GM23338 (cell line): ENCODE measurements at regions not wholly inside any gene's neighbourhood (a gene's known extent, or its start where the extent isn't known, plus 50 kb on each side); places are given as distances from the start of the nearest gene placed in this dataset.

Experiments
- ATAC-seq: fragments of 200-7000 bp; cut with Tn5 transposase; 3 replicates; pipeline ENCODE4 v1.9.1; 2020
- DNase-seq: peaks from one replicate; pipeline ENCODE4 v3.0.0-alpha.2; 2015; ENCODE audit warnings: low spot score
- H2AFZ ChIP-seq: fragments of 200-600 bp; sonication (generic); 2 replicates; pipeline ENCODE4 v1.8.0; 2016; ENCODE audit warnings: antibody characterized with exemption, mild to moderate bottlenecking, moderate library complexity
- H3F3A ChIP-seq: fragments of 200-600 bp; sonication (generic); replicated peaks from 2 replicates; pipeline ENCODE4 v1.8.0; 2017; ENCODE audit warnings: antibody characterized with exemption, mixed run types, low read depth
- H3K27ac ChIP-seq: fragments of 200-600 bp; sonication (generic); 2 replicates; pipeline ENCODE4 v1.6.1; 2016; ENCODE audit warnings: low read depth
- H3K27me3 ChIP-seq: fragments of 200-600 bp; sonication (generic); 2 replicates; pipeline ENCODE4 v1.8.0; 2016; ENCODE audit warnings: mild to moderate bottlenecking, mixed run types, moderate library complexity; ENCODE audit not compliant: insufficient read depth
- H3K36me3 ChIP-seq: fragments of 200-600 bp; sonication (generic); 2 replicates; pipeline ENCODE4 v1.8.0; 2016; ENCODE audit warnings: mild to moderate bottlenecking; ENCODE audit not compliant: insufficient read depth
- H3K4me1 ChIP-seq: fragments of 200-600 bp; sonication (generic); 2 replicates; pipeline ENCODE4 v1.8.0; 2016; ENCODE audit warnings: mild to moderate bottlenecking, moderate library complexity; ENCODE audit not compliant: insufficient read depth
- H3K4me2 ChIP-seq: fragments of 200-600 bp; sonication (generic); 2 replicates; pipeline ENCODE4 v1.7.1; 2017; ENCODE audit warnings: mixed run types
- H3K4me3 ChIP-seq: fragments of 200-600 bp; sonication (generic); 2 replicates; pipeline ENCODE4 v1.6.1; 2016; ENCODE audit warnings: mixed run types
- H3K79me2 ChIP-seq: fragments of 200-600 bp; sonication (generic); replicated peaks from 2 replicates; pipeline ENCODE4 v1.8.0; 2017; ENCODE audit warnings: mild to moderate bottlenecking; ENCODE audit not compliant: insufficient read depth
- H3K9me2 ChIP-seq: fragments of 200-600 bp; sonication (generic); 2 replicates; pipeline ENCODE4 v1.8.0; 2017; ENCODE audit not compliant: insufficient read depth
- H4K20me1 ChIP-seq: fragments of 200-600 bp; sonication (generic); replicated peaks from 2 replicates; pipeline ENCODE4 v1.8.0; 2017; ENCODE audit warnings: mild to moderate bottlenecking; ENCODE audit not compliant: insufficient read depth
- H3K27ac Mint-ChIP-seq: 2 replicates; pipeline ENCODE4 v1.8.0; 2020; ENCODE audit warnings: inconsistent platforms, mild to moderate bottlenecking, moderate library complexity, mixed read lengths
- H3K27me3 Mint-ChIP-seq: 3 replicates; pipeline ENCODE4 v1.8.0; 2022; ENCODE audit warnings: low read depth, mild to moderate bottlenecking, moderate library complexity, mixed read lengths, inconsistent platforms; ENCODE audit not compliant: insufficient read depth, poor library complexity
- H3K36me3 Mint-ChIP-seq: 3 replicates; pipeline ENCODE4 v1.8.0; 2021; ENCODE audit warnings: low read depth, mild to moderate bottlenecking, inconsistent platforms, moderate library complexity, mixed read lengths
- H3K4me1 Mint-ChIP-seq: 3 replicates; pipeline ENCODE4 v1.8.0; 2020; ENCODE audit warnings: mild to moderate bottlenecking, inconsistent platforms, mixed read lengths
- H3K4me3 Mint-ChIP-seq: 3 replicates; pipeline ENCODE4 v1.8.0; 2021; ENCODE audit warnings: moderate library complexity, mild to moderate bottlenecking, inconsistent platforms, mixed read lengths
- H3K9me3 Mint-ChIP-seq: 3 replicates; pipeline ENCODE4 v1.8.0; 2020; ENCODE audit warnings: moderate library complexity, mild to moderate bottlenecking, inconsistent platforms, mixed read lengths
- CREB1 ChIP-seq: fragments of 250-450 bp; sonication (Bioruptor Pico); IDR thresholded peaks from 2 replicates; pipeline ENCODE4 v1.5.0; 2020; ENCODE audit warnings: low read depth, mild to moderate bottlenecking, moderate library complexity
- EZH2 ChIP-seq: fragments of 200-600 bp; sonication (generic); IDR thresholded peaks from one replicate; pipeline ENCODE4 v1.8.0; 2017; ENCODE audit warnings: antibody characterized with exemption, mild to moderate bottlenecking, low read depth; ENCODE audit not compliant: unreplicated experiment
- EZH2phosphoT487 ChIP-seq: fragments of 200-600 bp; sonication (generic); IDR thresholded peaks from one replicate; pipeline ENCODE4 v1.8.1; 2018; ENCODE audit warnings: antibody characterized with exemption; ENCODE audit not compliant: unreplicated experiment
- JUNB ChIP-seq: IDR thresholded peaks from one replicate; pipeline ENCODE4 v1.6.1; 2016; ENCODE audit warnings: antibody characterized with exemption; ENCODE audit not compliant: unreplicated experiment
- POLR2AphosphoS5 ChIP-seq: IDR thresholded peaks from 2 replicates; pipeline ENCODE4 v1.6.1; 2016; ENCODE audit warnings: antibody characterized with exemption, low read depth
- STAT1 ChIP-seq: IDR thresholded peaks from one replicate; pipeline ENCODE4 v1.6.1; 2016; ENCODE audit warnings: antibody characterized with exemption; ENCODE audit not compliant: unreplicated experiment
- ZNF114 ChIP-seq: fragments of 250-450 bp; sonication (Bioruptor Pico); IDR thresholded peaks from 2 replicates; pipeline ENCODE4 v1.5.0; 2020; ENCODE audit warnings: mild to moderate bottlenecking, moderate library complexity
- TF ChIP-seq, protein P1 (sequence below): fragments of 250-450 bp; sonication (Bioruptor Pico); IDR thresholded peaks from 2 replicates; pipeline ENCODE4 v1.5.0; 2020; ENCODE audit warnings: mild to moderate bottlenecking, moderate library complexity
- TF ChIP-seq, protein P2 (sequence below), 2 experiments: fragments of 200-600 bp in 1 of 2; sonication (generic) in 1 of 2; conservative IDR thresholded peaks; 2 replicates each; pipeline versions ENCODE4 v1.5.1 to v1.6.1; 2016 to 2017; ENCODE audit warnings: antibody characterized with exemption in 2 of 2, low read depth in 2 of 2, mild to moderate bottlenecking in 2 of 2, moderate library complexity in 1 of 2
- TF ChIP-seq, protein P3 (sequence below): IDR thresholded peaks from 2 replicates; pipeline ENCODE4 v1.6.1; 2016; ENCODE audit warnings: antibody characterized with exemption

DNA sequence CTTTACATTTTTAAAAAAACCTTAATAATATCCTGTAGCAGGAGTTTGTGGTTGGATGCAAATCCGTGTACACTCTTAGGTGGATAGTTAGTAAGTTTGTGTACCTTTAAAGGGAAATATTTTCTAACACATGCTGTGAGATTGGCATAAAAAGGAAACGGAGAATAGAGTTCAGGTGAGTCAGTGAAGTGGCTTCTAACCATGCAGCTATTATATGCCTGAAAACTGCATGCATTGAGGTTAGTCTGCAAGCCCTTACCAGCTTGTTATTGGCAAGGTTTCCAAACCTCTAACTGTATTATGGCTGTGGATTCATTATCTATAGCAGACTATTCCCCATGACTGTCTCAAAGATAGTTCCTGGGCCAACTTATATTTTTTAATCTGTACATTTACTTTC, 420.6 kb upstream of the MMS22L start:
- TF ChIP-seq EZH2phosphoT487: no peak
- no peak for TF ChIP-seq POLR2AphosphoS5
- TF ChIP-seq STAT1: no peak
- Histone ChIP-seq H2AFZ (no peak overlapping the region), H3K9me2 (no peaks in the 10 kb centered on the region), H3K27me3 (no peaks in the 10 kb centered on the region), H3K4me3 (no peak overlapping the region), H3K79me2 (no peaks in the 10 kb centered on the region), H3F3A (no peaks in the 10 kb centered on the region), H3K27ac (no peak overlapping the region), H3K36me3 (no peaks in the 10 kb centered on the region), H3K4me1 (0 out of 2 replicates have a peak, but pooled peaks cover 8% of the 10 kb centered on the region), H4K20me1 (no peaks in the 10 kb centered on the region), H3K4me2 (no peak overlapping the region)
- Mint-ChIP-seq H3K4me3 (no peak overlapping the region), H3K36me3 (no peaks in the 10 kb centered on the region), H3K27ac (no peak overlapping the region), H3K9me3 (no peaks in the 10 kb centered on the region), H3K4me1 (peaks cover 5% of the 10 kb centered on the region), H3K27me3 (no peaks in the 10 kb centered on the region)
- DNase-seq: no peak
- ATAC-seq: no peak

DNA sequence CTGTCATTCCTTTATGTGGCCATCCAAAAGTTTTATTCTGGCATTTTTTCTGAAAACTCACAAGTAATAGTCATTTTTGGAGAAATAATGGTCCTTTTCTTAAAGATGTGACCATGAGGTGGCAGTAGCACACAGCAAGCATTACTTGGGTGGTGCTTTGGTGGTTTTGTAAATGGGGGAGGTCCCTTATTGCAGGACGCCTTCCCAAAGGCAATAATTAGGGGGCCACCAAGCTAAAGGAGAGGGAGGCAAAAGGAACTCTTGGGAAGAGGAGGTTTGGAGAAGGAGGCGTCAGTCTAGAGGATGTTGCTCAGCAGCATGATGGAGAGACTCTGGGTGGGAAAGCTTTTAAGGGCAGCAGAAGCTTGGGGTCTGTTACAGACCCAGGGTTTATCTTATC, 422.6 kb upstream of the MMS22L start:
- DNase-seq (peak; percentile 86), ATAC-seq (peak; percentile 82)
- no peak overlapping the region for H3K27ac Mint-ChIP-seq

More for the DNA sequence above, 422.6 kb upstream of the MMS22L start:
- Mint-ChIP-seq H3K4me1 (peaks cover 10% of the 10 kb centered on the region), H3K4me3 (no peak overlapping the region), H3K36me3 (no peaks in the 10 kb centered on the region), H3K9me3 (no peaks in the 10 kb centered on the region), H3K27me3 (no peaks in the 10 kb centered on the region)
- no peaks in the 10 kb centered on the region for H4K20me1 ChIP-seq
- no peaks in the 10 kb centered on the region for H3K27me3 ChIP-seq
- H3K4me1 ChIP-seq: peaks cover 8% of the 10 kb centered on the region; the same call in 1 of the 2 replicates
- no peak overlapping the region for H3K4me3 ChIP-seq
- no peak overlapping the region for H3K4me2 ChIP-seq
- no peaks in the 10 kb centered on the region for H3F3A ChIP-seq
- H2AFZ ChIP-seq: peak overlapping the region; percentile 6; the same call in 1 of the 2 replicates
- no peaks in the 10 kb centered on the region for H3K36me3 ChIP-seq
- no peaks in the 10 kb centered on the region for H3K9me2 ChIP-seq
- no peaks in the 10 kb centered on the region for H3K79me2 ChIP-seq
- no peak overlapping the region for H3K27ac ChIP-seq
- no peak for TF ChIP-seq JUNB
- TF ChIP-seq EZH2: no peak
- no peak for TF ChIP-seq POLR2AphosphoS5
- TF ChIP-seq ZNF114 (CRISPR knock-in tag): no peak
- TF ChIP-seq EZH2phosphoT487: no peak
- TF ChIP-seq, protein P1, sequence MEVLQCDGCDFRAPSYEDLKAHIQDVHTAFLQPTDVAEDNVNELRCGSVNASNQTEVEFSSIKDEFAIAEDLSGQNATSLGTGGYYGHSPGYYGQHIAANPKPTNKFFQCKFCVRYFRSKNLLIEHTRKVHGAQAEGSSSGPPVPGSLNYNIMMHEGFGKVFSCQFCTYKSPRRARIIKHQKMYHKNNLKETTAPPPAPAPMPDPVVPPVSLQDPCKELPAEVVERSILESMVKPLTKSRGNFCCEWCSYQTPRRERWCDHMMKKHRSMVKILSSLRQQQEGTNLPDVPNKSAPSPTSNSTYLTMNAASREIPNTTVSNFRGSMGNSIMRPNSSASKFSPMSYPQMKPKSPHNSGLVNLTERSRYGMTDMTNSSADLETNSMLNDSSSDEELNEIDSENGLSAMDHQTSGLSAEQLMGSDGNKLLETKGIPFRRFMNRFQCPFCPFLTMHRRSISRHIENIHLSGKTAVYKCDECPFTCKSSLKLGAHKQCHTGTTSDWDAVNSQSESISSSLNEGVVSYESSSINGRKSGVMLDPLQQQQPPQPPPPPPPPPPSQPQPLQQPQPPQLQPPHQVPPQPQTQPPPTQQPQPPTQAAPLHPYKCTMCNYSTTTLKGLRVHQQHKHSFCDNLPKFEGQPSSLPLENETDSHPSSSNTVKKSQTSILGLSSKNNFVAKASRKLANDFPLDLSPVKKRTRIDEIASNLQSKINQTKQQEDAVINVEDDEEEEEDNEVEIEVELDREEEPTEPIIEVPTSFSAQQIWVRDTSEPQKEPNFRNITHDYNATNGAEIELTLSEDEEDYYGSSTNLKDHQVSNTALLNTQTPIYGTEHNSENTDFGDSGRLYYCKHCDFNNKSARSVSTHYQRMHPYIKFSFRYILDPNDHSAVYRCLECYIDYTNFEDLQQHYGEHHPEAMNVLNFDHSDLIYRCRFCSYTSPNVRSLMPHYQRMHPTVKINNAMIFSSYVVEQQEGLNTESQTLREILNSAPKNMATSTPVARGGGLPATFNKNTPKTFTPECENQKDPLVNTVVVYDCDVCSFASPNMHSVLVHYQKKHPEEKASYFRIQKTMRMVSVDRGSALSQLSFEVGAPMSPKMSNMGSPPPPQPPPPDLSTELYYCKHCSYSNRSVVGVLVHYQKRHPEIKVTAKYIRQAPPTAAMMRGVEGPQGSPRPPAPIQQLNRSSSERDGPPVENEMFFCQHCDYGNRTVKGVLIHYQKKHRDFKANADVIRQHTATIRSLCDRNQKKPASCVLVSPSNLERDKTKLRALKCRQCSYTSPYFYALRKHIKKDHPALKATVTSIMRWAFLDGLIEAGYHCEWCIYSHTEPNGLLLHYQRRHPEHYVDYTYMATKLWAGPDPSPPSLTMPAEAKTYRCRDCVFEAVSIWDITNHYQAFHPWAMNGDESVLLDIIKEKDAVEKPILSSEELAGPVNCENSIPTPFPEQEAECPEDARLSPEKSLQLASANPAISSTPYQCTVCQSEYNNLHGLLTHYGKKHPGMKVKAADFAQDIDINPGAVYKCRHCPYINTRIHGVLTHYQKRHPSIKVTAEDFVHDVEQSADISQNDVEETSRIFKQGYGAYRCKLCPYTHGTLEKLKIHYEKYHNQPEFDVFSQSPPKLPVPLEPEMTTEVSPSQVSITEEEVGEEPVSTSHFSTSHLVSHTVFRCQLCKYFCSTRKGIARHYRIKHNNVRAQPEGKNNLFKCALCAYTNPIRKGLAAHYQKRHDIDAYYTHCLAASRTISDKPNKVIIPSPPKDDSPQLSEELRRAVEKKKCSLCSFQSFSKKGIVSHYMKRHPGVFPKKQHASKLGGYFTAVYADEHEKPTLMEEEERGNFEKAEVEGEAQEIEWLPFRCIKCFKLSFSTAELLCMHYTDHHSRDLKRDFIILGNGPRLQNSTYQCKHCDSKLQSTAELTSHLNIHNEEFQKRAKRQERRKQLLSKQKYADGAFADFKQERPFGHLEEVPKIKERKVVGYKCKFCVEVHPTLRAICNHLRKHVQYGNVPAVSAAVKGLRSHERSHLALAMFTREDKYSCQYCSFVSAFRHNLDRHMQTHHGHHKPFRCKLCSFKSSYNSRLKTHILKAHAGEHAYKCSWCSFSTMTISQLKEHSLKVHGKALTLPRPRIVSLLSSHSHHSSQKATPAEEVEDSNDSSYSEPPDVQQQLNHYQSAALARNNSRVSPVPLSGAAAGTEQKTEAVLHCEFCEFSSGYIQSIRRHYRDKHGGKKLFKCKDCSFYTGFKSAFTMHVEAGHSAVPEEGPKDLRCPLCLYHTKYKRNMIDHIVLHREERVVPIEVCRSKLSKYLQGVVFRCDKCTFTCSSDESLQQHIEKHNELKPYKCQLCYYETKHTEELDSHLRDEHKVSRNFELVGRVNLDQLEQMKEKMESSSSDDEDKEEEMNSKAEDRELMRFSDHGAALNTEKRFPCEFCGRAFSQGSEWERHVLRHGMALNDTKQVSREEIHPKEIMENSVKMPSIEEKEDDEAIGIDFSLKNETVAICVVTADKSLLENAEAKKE (CRISPR knock-in tag): 0 out of 2 replicates have a peak, but pooled peaks have one; percentile 42
- TF ChIP-seq, protein P2, sequence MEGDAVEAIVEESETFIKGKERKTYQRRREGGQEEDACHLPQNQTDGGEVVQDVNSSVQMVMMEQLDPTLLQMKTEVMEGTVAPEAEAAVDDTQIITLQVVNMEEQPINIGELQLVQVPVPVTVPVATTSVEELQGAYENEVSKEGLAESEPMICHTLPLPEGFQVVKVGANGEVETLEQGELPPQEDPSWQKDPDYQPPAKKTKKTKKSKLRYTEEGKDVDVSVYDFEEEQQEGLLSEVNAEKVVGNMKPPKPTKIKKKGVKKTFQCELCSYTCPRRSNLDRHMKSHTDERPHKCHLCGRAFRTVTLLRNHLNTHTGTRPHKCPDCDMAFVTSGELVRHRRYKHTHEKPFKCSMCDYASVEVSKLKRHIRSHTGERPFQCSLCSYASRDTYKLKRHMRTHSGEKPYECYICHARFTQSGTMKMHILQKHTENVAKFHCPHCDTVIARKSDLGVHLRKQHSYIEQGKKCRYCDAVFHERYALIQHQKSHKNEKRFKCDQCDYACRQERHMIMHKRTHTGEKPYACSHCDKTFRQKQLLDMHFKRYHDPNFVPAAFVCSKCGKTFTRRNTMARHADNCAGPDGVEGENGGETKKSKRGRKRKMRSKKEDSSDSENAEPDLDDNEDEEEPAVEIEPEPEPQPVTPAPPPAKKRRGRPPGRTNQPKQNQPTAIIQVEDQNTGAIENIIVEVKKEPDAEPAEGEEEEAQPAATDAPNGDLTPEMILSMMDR (conservative IDR thresholded peaks at IDR 0.05; ENCODE audit: low read depth in 2 of 2): peak; percentile 95
- TF ChIP-seq CREB1: no peak
- TF ChIP-seq, protein P3, sequence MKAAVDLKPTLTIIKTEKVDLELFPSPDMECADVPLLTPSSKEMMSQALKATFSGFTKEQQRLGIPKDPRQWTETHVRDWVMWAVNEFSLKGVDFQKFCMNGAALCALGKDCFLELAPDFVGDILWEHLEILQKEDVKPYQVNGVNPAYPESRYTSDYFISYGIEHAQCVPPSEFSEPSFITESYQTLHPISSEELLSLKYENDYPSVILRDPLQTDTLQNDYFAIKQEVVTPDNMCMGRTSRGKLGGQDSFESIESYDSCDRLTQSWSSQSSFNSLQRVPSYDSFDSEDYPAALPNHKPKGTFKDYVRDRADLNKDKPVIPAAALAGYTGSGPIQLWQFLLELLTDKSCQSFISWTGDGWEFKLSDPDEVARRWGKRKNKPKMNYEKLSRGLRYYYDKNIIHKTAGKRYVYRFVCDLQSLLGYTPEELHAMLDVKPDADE: no peak
